GM12874 (cell line): ENCODE measurements at regions not wholly inside any gene's neighbourhood (a gene's known extent, or its start where the extent isn't known, plus 50 kb on each side); places are given as distances from the start of the nearest gene placed in this dataset.
A peak's percentile ranks its signal among the peaks of the same experiment; 100 is the strongest.

Experiments used
- TF ChIP-seq, protein P1 (sequence below): IDR thresholded peaks from 2 replicates; pipeline ENCODE4 v1.5.1; 2011; ENCODE audit warnings: low read depth, mild to moderate bottlenecking, control low read depth, low read length, moderate library complexity; ENCODE audit not compliant: insufficient read depth

DNA sequence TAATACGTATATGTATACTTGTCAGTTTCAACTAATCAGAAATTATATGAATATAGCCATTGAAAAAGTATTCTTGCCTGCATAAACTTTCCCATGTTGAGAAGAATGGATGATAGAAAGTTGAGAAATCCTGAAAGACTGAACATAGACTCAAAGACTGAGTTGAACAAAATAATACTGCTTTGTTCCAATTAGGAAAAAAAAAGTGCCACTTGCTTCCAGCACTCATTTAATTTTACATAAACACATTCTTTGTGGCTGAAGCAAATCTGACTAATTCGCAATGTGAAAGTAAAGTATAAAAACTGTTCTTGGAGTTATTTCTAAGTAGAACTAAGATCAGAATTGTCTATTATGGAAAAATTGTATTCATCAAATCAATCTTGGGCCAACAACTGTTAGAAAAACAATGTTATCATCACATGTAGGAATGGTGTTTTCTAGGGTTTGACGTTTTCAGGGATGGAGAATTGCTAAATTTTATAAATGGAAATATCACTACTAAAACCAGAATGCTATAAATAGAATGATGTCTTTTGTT lies 2334.6 kb downstream of the PCDH7 start:
- TF ChIP-seq, protein P1, sequence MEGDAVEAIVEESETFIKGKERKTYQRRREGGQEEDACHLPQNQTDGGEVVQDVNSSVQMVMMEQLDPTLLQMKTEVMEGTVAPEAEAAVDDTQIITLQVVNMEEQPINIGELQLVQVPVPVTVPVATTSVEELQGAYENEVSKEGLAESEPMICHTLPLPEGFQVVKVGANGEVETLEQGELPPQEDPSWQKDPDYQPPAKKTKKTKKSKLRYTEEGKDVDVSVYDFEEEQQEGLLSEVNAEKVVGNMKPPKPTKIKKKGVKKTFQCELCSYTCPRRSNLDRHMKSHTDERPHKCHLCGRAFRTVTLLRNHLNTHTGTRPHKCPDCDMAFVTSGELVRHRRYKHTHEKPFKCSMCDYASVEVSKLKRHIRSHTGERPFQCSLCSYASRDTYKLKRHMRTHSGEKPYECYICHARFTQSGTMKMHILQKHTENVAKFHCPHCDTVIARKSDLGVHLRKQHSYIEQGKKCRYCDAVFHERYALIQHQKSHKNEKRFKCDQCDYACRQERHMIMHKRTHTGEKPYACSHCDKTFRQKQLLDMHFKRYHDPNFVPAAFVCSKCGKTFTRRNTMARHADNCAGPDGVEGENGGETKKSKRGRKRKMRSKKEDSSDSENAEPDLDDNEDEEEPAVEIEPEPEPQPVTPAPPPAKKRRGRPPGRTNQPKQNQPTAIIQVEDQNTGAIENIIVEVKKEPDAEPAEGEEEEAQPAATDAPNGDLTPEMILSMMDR = no peak

DNA sequence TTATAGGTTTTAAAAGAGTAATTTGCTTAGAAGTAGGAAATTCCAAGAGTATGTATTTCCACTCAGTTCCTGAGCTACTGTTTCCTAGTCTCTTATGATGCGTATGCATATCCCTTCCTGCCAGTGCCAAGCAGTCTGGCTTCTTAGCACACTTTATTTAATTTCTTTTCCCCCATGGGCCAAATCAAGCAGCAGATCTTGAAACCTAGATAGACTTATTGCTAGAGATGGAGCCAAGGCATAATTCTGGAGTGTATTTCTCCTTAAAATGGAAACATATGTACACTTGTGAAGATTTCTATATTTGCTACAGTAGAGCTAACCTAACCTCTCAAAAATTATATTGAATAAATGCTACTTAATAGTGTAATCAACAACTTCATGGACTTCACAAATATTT lies 2337.6 kb downstream of the PCDH7 start:
- TF ChIP-seq, protein P1 = no peak

DNA sequence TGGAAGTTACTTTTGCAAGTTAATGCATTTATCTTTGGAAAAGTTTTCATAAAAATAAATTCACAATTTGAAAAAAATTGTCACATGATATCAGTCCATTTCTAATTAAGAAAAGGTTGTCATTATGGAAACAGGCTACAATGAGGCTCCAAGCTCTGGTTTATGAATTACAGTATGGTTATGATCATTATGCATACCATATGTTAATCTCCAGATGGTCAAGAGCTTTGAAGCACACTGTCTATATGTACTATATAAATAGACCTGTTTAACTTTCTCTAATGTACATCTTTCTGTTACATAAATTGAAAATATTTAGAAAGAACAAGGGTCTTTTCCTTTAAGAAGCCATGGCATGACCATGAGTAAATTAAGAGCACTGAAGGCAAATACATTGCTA lies 2338.8 kb downstream of the PCDH7 start:
- TF ChIP-seq, protein P1 = no peak

DNA sequence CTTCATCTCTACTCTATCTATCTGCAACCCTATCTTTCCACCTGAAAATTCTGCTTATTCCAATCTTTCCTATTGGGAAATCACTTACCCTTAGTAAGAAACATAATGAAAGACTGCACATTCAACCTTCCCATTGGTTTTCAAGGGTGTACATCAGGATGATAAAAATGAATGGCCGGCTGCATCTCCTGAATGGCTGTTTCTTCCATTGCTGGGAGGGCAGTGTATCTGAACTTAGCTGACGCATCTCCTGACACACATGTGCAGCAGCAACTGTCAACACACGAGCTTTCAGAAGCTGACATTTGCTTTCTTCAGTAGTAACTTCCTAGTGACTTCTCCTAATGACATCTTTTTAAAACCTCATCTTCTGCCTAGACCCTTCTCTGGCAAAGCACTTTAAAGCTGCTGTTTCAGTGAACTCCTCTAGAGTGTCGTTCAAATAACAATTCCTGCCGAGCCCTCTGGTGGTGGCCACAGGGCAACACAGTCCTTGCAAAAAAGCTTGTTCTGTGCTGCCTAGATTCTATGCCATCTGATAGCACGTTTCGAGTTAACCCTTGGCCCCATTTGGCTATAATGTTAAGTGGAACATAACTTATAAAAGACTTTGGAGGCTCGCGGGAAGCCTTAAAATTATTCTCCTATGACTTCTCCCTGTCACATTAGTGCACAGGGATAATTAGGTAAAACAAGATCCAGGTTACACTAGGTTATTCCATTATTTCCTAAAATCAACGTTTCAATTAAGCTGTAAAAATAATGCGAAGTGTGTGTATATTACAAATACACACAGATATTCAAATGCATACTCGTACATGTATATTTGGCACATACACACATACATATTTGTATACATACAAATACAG lies 2340.7 kb downstream of the PCDH7 start:
- TF ChIP-seq, protein P1 = peak; percentile 63

DNA sequence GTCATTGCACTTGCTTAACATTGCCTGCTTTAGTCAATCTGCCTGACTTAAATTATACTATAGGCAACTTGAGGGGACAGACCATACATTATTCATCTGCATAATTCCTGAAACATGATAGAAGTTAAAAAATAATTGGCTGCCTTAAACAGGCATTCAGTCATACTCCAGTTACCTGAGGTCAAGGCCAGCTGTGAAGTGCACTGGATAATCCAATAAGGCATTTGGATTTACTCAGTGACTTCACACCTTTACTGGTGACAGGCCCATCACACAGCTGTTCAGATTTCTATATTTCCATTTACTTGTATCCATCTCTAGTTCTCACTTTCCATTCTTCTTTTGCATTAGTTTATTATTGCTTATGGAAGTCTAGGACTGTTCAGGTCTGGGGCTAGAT lies 2341.6 kb downstream of the PCDH7 start:
- TF ChIP-seq, protein P1 = no peak

DNA sequence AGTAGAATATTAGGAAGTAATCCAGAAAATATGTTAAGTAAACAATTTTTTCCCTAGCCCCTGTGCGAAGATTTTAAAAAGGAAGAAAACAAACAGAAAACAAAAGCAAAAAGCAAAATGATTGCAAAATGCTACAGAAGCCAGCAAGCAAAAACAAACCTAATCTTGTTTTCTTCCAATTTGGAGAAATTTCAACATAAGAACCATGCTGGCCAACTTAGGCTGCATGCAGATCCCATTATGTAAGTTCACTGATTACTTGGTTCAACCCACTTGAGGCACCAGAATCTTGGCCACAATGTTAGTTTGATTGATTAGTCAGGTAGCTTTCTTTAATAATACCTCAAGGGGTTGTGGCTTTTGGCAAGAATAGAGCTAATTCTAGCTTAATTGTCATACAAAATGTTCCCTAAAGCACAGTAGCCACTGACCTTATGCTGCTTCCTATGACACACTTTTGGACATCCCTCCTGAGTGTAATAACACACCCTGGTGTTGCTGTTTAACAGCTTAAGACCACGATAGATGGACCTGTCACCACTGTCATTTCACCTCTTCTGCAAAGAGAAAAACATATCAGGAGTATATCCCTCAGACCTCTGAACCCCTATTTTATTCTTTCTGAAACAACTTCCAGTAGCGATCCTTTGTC lies 2342.1 kb downstream of the PCDH7 start:
- TF ChIP-seq, protein P1 = no peak

DNA sequence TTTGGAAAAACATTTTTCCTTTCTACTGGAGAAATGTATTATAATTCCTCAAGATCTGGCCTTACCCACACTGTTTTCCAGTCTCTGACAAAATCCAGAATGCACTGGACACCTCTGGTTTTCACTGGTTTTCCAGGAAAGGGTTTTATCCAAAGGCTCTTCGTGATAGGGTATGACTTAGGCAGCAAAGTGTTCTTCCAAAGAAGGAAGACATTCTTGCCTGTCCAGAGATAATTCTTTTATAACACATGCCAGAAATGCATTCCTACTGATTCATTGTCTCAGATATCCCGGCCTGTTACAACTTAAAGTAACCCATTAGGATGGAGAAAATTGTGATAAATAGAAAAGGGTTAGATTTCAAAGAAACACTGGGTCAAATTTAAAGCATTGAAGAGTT lies 2343.1 kb downstream of the PCDH7 start:
- TF ChIP-seq, protein P1 = no peak
